ENCODE measurements at regions not wholly inside any gene's neighbourhood (a gene's known extent, or its start where the extent isn't known, plus 50 kb on each side); places are given as distances from the start of the nearest gene placed in this dataset.

DNA sequence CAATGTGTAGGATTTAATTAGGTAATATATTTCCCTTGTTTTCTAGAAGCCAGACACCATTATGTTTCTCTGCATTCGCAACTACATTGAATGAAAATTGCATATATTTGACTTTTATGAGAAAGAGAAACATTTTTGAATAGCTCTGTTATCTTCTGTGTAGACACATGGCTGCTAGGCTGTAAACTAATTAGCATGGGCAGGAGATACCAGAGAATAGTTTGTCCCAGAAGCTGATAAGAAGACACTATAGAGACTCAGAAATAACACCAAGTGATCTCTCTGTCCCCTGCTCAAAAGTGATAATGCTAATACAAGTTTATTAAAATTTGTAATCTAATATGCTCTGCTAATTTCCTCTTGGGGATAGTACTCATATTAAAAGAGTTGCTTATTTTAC, 198.0 kb upstream of the TUSC1 start (continued):
- no peak for TF ChIP-seq ASH2L (IDR thresholded peaks at IDR 0.05; ENCODE audit: low read length)

- TF ChIP-seq GABPA (IDR thresholded peaks at IDR 0.05; ENCODE audit: borderline replicate concordance, insufficient read depth, low read length): no peak
- no peak for TF ChIP-seq TCF12 (IDR thresholded peaks at IDR 0.05; ENCODE audit: low read depth, low read length)
- no peak for TF ChIP-seq PHF8 (conservative IDR thresholded peaks at IDR 0.05; ENCODE audit: low read depth, low read length)
- Histone ChIP-seq H3K4me3 (ENCODE audit: extremely low read depth in 1 of 4, insufficient read depth in 2 of 4, low read depth in 3 of 4, low read length in 4 of 4) (no peak overlapping the region), H3K79me1 (ENCODE audit: low read depth, low read length) (no peaks in the 10 kb centered on the region), H2AFZ (ENCODE audit: low read length) (no peak overlapping the region), H3K9ac (replicated peaks in 1 of 4; ENCODE audit: extremely low read depth in 1 of 4, low read depth in 3 of 4, low read length in 3 of 4) (no peak overlapping the region), H3K79me2 (ENCODE audit: control insufficient read depth in 1 of 2, insufficient read depth in 2 of 2, low read length in 2 of 2) (no peaks in the 10 kb centered on the region), H3K9me3 (ENCODE audit: insufficient read depth in 2 of 2, low read depth in 1 of 2, low read length in 1 of 2) (peaks cover 0 to 2% of the 10 kb centered on the region in 2 experiments; a peak in 1 of 4 replicates), H2BK120ac (replicated peaks; ENCODE audit: low read depth, low read length) (no peak overlapping the region), H3K23me2 (ENCODE audit: low read depth, low read length) (no peaks in the 10 kb centered on the region), H3K23ac (ENCODE audit: insufficient read length) (no peak overlapping the region), H3K4ac (replicated peaks; ENCODE audit: insufficient read length, low read depth, low read length) (no peak overlapping the region), H3K56ac (replicated peaks; ENCODE audit: insufficient read length, low read depth, low read length) (no peak overlapping the region), H2BK12ac (ENCODE audit: low read depth, low read length) (no peak overlapping the region), H3K14ac (ENCODE audit: insufficient read length) (no peak overlapping the region), H4K20me1 (replicated peaks in 1 of 2; ENCODE audit: control insufficient read depth in 1 of 2, insufficient read depth in 2 of 2, low read length in 2 of 2) (no peaks in the 10 kb centered on the region), H3K18ac (ENCODE audit: extremely low read depth, low read length) (no peak overlapping the region), H4K8ac (ENCODE audit: extremely low read depth, insufficient read depth, low read length) (no peak overlapping the region), H2BK20ac (ENCODE audit: low read length) (no peak overlapping the region), H2BK5ac (ENCODE audit: low read depth, low read length) (no peak overlapping the region), H4K91ac (replicated peaks; ENCODE audit: insufficient read length, low read length) (no peak overlapping the region), H2AK5ac (ENCODE audit: low read depth, low read length) (no peak overlapping the region), H3K4me2 (ENCODE audit: insufficient read depth in 1 of 2, low read depth in 2 of 2, low read length in 2 of 2) (no peak overlapping the region), H3K4me1 (replicated peaks in 1 of 4; ENCODE audit: control insufficient read depth in 3 of 4, insufficient read depth in 4 of 4, low read length in 3 of 4) (no peaks in the 10 kb centered on the region), H3K27ac (ENCODE audit: low read depth, low read length) (no peak overlapping the region), H3K27me3 (replicated peaks in 1 of 4; ENCODE audit: control insufficient read depth in 3 of 4, extremely low read depth in 1 of 4, insufficient read depth in 3 of 4, low read length in 3 of 4) (no peaks in the 10 kb centered on the region), H3K36me3 (ENCODE audit: control insufficient read depth in 2 of 4, insufficient read depth in 4 of 4, low read length in 3 of 4) (no peaks in the 10 kb centered on the region), H2BK15ac (ENCODE audit: low read length) (no peak overlapping the region), H4K5ac (ENCODE audit: insufficient read length, low read depth, low read length) (no peak overlapping the region)
- 89% methylated on average over 1 of the region's 1 CpG; no CpG with 5 or more reads in 1 of the 2 experiments for WGBS, 2 experiments (ENCODE audit: extremely low coverage in 1 of 2, insufficient coverage in 1 of 2, insufficient read length in 1 of 2, insufficient replicate concordance in 2 of 2, low coverage in 1 of 2, low lambda C conversion rate in 2 of 2, missing lambda C conversion rate in 1 of 2)
- no peak for DNase-seq (ENCODE audit: low read depth in 1 of 2, low spot score in 2 of 2)
- ChIA-PET CTCF (ENCODE audit: partially characterized antibody) (no interaction called here), POLR2A (ENCODE audit: partially characterized antibody) (interaction anchor here (0.6 kb wide), 1 partner anchor 261 kb away, joined by 4 read pairs; no protein-coding TSS in a partner anchor)
- FAIRE-seq: no peak
These were observed 186.3 kb upstream of the TUSC1 start for GRCh38 chr9:25864509-25864908.
